Left ventricle myocardium superior (tissue), 1 donor: ENCODE measurements at regions not wholly inside any gene's neighbourhood (a gene's known extent, or its start where the extent isn't known, plus 50 kb on each side); places are given as distances from the start of the nearest gene placed in this dataset.

ENCODE experiments used
- ATAC-seq: fragments of 200-7000 bp; cut with Tn5 transposase; one replicate; pipeline ENCODE4 v1.9.1; 2020; ENCODE audit warnings: mild to moderate bottlenecking, moderate library complexity
- DNase-seq: peaks from one replicate; pipeline ENCODE4 v3.0.0-alpha.2; 2020
- intact Hi-C: fragments of 100-400 bp; cut with micrococcal nuclease; formaldehyde crosslinking; loops from one replicate; pipeline ENCODE4 v1.11.0; 2022
- donor health status: DM: no; HTN: yes; CAD: no; lungs with severe emphysema.

GRCh38 chr13:72101768-72102400 is 234.9 kb upstream of the DACH1 start:
- intact Hi-C loops: no loop called here
- ATAC-seq: no peak
- no peak for DNase-seq

GRCh38 chr13:72100339-72100738 is 233.3 kb upstream of the DACH1 start:
- DNase-seq: no peak
- no peak for ATAC-seq
- intact Hi-C loops: no loop called here

GRCh38 chr13:72097568-72097967 is 230.6 kb upstream of the DACH1 start:
- DNase-seq (no peak), ATAC-seq (no peak)
- intact Hi-C loops: no loop called here

- intact Hi-C loops: no loop called here
- ATAC-seq: no peak
- DNase-seq: no peak
Measured at GRCh38 chr13:72093262-72093661, 226.3 kb upstream of the DACH1 start.

GRCh38 chr13:72074663-72075062 is 207.7 kb upstream of the DACH1 start:
- DNase-seq (no peak), ATAC-seq (no peak)
- intact Hi-C loops: no loop called here

GRCh38 chr13:72072261-72072660 is 205.3 kb upstream of the DACH1 start:
- intact Hi-C loops: no loop called here
- no peak for ATAC-seq

GRCh38 chr13:72071713-72072112 is 204.7 kb upstream of the DACH1 start:
- no peak for ATAC-seq
- no peak for DNase-seq
- intact Hi-C loops: no loop called here

More at GRCh38 chr13:72072261-72072660, 205.3 kb upstream of the DACH1 start:
- no peak for DNase-seq

GRCh38 chr13:72062566-72062965 is 195.6 kb upstream of the DACH1 start:
- ATAC-seq (no peak), DNase-seq (no peak)
- intact Hi-C loops: no loop called here

- DNase-seq (no peak), ATAC-seq (no peak)
- intact Hi-C loops: no loop called here
Measured at GRCh38 chr13:72061613-72062012, 194.6 kb upstream of the DACH1 start.

- no peak for DNase-seq
- intact Hi-C loops: no loop called here
- ATAC-seq: no peak
Measured at GRCh38 chr13:72050251-72050650, 183.2 kb upstream of the DACH1 start.

- intact Hi-C loops: no loop called here
- no peak for DNase-seq
- ATAC-seq: no peak
Measured at GRCh38 chr13:72043366-72043765, 176.4 kb upstream of the DACH1 start.

GRCh38 chr13:72041165-72041564 is 174.2 kb upstream of the DACH1 start:
- ATAC-seq: no peak
- intact Hi-C loops: no loop called here
- no peak for DNase-seq

- DNase-seq (no peak), ATAC-seq (no peak)
- intact Hi-C loops: no loop called here
Measured at GRCh38 chr13:72039126-72039525, 172.1 kb upstream of the DACH1 start.

- intact Hi-C loops: no loop called here
- DNase-seq: no peak
- no peak for ATAC-seq
Measured at GRCh38 chr13:72029981-72030380, 163.0 kb upstream of the DACH1 start.

- intact Hi-C loops: no loop called here
- ATAC-seq (no peak), DNase-seq (no peak)
Measured at GRCh38 chr13:72025836-72026235, 158.8 kb upstream of the DACH1 start.

- ATAC-seq (no peak), DNase-seq (no peak)
- intact Hi-C loops: no loop called here
Measured at GRCh38 chr13:72023895-72024294, 156.9 kb upstream of the DACH1 start.

- no peak for DNase-seq
- intact Hi-C loops: no loop called here
- ATAC-seq: no peak
Measured at GRCh38 chr13:72005455-72005854, 138.5 kb upstream of the DACH1 start.

GRCh38 chr13:72004784-72005374 is 137.9 kb upstream of the DACH1 start:
- intact Hi-C loops: no loop called here
- ATAC-seq (no peak), DNase-seq (no peak)

GRCh38 chr13:72004246-72004645 is 137.2 kb upstream of the DACH1 start:
- DNase-seq: no peak
- intact Hi-C loops: no loop called here
- no peak for ATAC-seq

GRCh38 chr13:71998223-71998622 is 131.2 kb upstream of the DACH1 start:
- DNase-seq (no peak), ATAC-seq (no peak)
- intact Hi-C loops: no loop called here

- ATAC-seq (no peak), DNase-seq (no peak)
- intact Hi-C loops: no loop called here
Measured at GRCh38 chr13:71979616-71980015, 112.6 kb upstream of the DACH1 start.
